IPS-15b (cell line): ENCODE measurements at regions not wholly inside any gene's neighbourhood (a gene's known extent, or its start where the extent isn't known, plus 50 kb on each side); places are given as distances from the start of the nearest gene placed in this dataset.

Experiments used
- H3K27me3 ChIP-seq: one replicate; pipeline ENCODE4 v1.6.1; 2013; ENCODE audit warnings: low read length; ENCODE audit not compliant: control insufficient read depth, insufficient read depth
- H3K36me3 ChIP-seq: one replicate; pipeline ENCODE4 v1.6.1; 2013; ENCODE audit warnings: low read length; ENCODE audit not compliant: control insufficient read depth, insufficient read depth
- H3K4me1 ChIP-seq: one replicate; pipeline ENCODE4 v1.6.1; 2013; ENCODE audit warnings: mild to moderate bottlenecking, low read length; ENCODE audit not compliant: control insufficient read depth, insufficient read depth
- H3K4me3 ChIP-seq: one replicate; pipeline ENCODE4 v1.5.1; 2013; ENCODE audit warnings: low read depth, low read length
- H3K9ac ChIP-seq: one replicate; pipeline ENCODE4 v1.6.1; 2013; ENCODE audit warnings: low read depth, mild to moderate bottlenecking, low read length
- H3K9me3 ChIP-seq: one replicate; pipeline ENCODE4 v1.6.1; 2013; ENCODE audit warnings: mild to moderate bottlenecking, low read length; ENCODE audit not compliant: control insufficient read depth, insufficient read depth

DNA sequence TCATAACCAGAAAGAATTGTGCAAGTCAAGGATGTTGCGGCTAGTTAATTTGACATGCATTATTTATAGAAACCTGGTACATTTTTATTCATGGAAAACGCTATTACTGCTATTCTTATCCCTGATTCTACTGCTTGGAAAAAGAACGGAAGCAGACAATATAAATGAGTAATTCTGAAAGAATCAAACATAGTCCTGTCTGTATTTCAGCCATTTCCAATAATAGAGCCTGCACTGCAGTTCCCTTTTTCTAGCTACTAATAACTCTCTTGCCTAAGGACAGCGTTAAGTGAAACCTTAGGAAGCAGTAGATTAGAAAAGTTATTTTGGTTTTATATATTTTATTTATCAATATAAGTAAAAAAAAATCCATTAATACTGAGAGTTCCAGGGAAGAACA is 414.9 kb downstream of the CYLC2 start:
- Histone ChIP-seq H3K4me3 (no peak overlapping the region), H3K27me3 (no peaks in the 10 kb centered on the region), H3K36me3 (no peaks in the 10 kb centered on the region), H3K4me1 (no peaks in the 10 kb centered on the region), H3K9me3 (no peaks in the 10 kb centered on the region), H3K9ac (no peak overlapping the region)

- Histone ChIP-seq H3K4me1 (no peaks in the 10 kb centered on the region), H3K9me3 (no peaks in the 10 kb centered on the region), H3K9ac (no peak overlapping the region), H3K4me3 (no peak overlapping the region), H3K27me3 (no peaks in the 10 kb centered on the region), H3K36me3 (no peaks in the 10 kb centered on the region)
Measured at GRCh38 chr9:103427696-103428095, 432.6 kb downstream of the CYLC2 start.

GRCh38 chr9:103430469-103430868 is 435.3 kb downstream of the CYLC2 start:
- H3K36me3 ChIP-seq: no peaks in the 10 kb centered on the region
- H3K9ac ChIP-seq: no peak overlapping the region
- H3K4me1 ChIP-seq: no peaks in the 10 kb centered on the region
- no peaks in the 10 kb centered on the region for H3K27me3 ChIP-seq
- no peak overlapping the region for H3K4me3 ChIP-seq
- no peaks in the 10 kb centered on the region for H3K9me3 ChIP-seq

DNA sequence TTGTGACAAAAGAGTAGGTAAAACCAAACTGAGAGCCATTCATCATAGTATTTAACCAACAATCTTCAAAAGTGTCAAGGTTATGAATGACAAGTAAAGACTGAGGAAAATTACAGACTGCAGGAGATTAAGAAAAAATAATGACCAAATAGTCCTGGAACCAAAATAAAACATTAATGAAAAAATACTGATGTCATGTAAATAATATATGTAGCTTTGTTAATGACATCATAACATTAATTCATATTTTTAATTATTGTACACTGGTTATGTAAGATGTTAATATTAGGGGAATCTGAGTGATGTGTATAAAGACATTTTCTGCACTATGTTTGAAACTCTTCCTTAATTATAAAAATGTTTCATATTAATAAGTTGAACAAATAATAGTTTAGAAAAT is 436.7 kb downstream of the CYLC2 start:
- H3K4me1 ChIP-seq: no peaks in the 10 kb centered on the region
- H3K36me3 ChIP-seq: no peaks in the 10 kb centered on the region
- H3K4me3 ChIP-seq: no peak overlapping the region
- no peaks in the 10 kb centered on the region for H3K27me3 ChIP-seq
- H3K9me3 ChIP-seq: no peaks in the 10 kb centered on the region
- no peak overlapping the region for H3K9ac ChIP-seq

- no peak overlapping the region for H3K9ac ChIP-seq
- peaks cover 4% of the 10 kb centered on the region for H3K9me3 ChIP-seq
- no peaks in the 10 kb centered on the region for H3K27me3 ChIP-seq
- H3K4me3 ChIP-seq: no peak overlapping the region
- H3K36me3 ChIP-seq: no peaks in the 10 kb centered on the region
- H3K4me1 ChIP-seq: no peaks in the 10 kb centered on the region
Measured at GRCh38 chr9:103444176-103444575, 449.0 kb downstream of the CYLC2 start.

DNA sequence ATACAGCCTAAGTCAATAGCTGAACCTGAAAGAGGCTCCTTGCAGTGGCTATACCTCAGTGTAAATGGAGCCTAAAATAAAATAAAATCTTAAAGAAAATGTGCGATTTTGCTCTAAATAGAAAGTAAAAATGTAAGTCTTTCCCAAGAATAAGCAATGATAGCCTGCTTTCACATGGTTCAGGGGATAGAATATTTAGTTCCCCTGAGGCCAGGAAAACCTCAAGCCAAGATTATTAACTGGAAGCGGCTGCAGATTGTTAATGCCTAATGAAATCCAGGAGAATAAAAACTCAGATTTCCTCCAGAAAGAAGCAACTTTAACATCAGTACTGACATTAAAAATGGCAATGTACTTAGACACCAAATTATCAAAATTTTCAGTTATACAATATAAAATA is 463.7 kb downstream of the CYLC2 start:
- H3K9me3 ChIP-seq: no peaks in the 10 kb centered on the region

DNA sequence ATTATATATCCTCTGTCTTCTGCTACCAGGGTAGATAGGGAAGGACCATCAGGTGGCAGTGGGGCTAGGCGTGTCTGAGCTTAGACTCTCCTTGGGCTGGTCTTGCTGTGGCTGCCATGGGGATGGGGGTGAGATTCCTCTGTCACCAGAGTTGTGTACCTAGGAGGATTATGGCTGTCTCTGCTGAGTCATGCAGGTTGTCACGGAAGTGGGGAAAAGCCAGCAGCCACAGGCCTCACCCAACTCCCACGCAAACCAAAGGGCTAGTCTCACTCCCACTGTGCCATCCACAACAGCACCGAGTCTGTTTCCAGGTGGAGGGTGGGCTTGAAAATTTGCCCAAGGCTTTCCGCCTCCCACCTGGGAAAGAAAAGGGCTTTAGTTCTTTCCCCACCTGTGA is 476.1 kb downstream of the CYLC2 start:
- Histone ChIP-seq H3K9ac (no peak overlapping the region), H3K36me3 (no peaks in the 10 kb centered on the region), H3K4me1 (no peaks in the 10 kb centered on the region), H3K27me3 (no peaks in the 10 kb centered on the region), H3K4me3 (no peak overlapping the region), H3K9me3 (no peaks in the 10 kb centered on the region)

More for the DNA sequence above, 463.7 kb downstream of the CYLC2 start:
- no peaks in the 10 kb centered on the region for H3K36me3 ChIP-seq
- H3K9ac ChIP-seq: no peak overlapping the region
- H3K4me1 ChIP-seq: no peaks in the 10 kb centered on the region
- H3K4me3 ChIP-seq: no peak overlapping the region
- H3K27me3 ChIP-seq: no peaks in the 10 kb centered on the region

DNA sequence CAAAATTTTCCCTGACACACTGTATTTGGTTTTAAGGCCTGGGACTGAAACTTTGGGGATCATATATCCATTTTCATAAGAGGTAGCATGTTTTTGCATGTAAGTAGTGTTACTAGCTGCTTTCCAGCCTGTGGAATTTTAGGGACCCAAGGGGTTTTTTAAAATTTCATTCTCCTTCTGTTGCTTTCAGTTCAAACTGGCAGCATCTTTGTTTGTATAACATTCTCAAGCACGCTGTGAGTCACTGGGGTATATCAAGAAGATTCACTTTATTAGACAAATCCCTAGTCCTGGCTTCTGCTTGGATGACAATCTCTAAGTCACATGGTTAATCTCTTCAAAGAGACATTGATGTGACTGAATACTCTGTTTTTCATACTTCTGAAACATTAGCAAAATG is 479.0 kb downstream of the CYLC2 start:
- Histone ChIP-seq H3K9me3 (no peaks in the 10 kb centered on the region), H3K27me3 (no peaks in the 10 kb centered on the region), H3K36me3 (no peaks in the 10 kb centered on the region), H3K4me1 (no peaks in the 10 kb centered on the region), H3K4me3 (no peak overlapping the region), H3K9ac (no peak overlapping the region)

- Histone ChIP-seq H3K9ac (no peak overlapping the region), H3K4me1 (no peaks in the 10 kb centered on the region), H3K27me3 (no peaks in the 10 kb centered on the region), H3K36me3 (peaks cover 2% of the 10 kb centered on the region), H3K9me3 (no peaks in the 10 kb centered on the region), H3K4me3 (no peak overlapping the region)
Measured at GRCh38 chr9:103483471-103484096, 488.5 kb downstream of the CYLC2 start.

DNA sequence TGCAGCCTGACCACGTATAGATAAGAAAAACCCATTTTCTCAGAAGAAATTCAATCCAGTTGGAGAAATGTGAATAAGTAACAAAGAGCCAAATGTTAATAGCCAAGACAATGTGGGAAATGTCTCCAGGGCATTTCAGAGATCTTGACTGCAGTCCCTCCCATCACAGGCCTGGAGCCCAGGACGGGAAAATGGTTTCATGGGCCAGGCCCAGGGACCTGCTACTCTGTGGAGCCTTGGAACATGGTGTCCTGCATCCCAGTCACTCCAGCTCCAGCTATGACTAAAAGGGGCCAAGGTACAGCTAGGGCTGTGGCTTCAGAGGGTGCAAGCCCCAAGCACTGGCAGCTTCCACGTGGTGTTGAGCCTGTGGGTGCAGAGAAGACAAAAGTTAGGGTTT is 490.0 kb downstream of the CYLC2 start:
- no peak overlapping the region for H3K9ac ChIP-seq
- H3K4me1 ChIP-seq: no peaks in the 10 kb centered on the region
- no peaks in the 10 kb centered on the region for H3K27me3 ChIP-seq
- no peaks in the 10 kb centered on the region for H3K9me3 ChIP-seq
- H3K36me3 ChIP-seq: peaks cover 2% of the 10 kb centered on the region
- H3K4me3 ChIP-seq: no peak overlapping the region

- Histone ChIP-seq H3K4me3 (no peak overlapping the region), H3K36me3 (no peaks in the 10 kb centered on the region), H3K9me3 (no peaks in the 10 kb centered on the region), H3K4me1 (no peaks in the 10 kb centered on the region), H3K27me3 (no peaks in the 10 kb centered on the region), H3K9ac (no peak overlapping the region)
Measured at GRCh38 chr9:103514767-103515166, 519.6 kb downstream of the CYLC2 start.

DNA sequence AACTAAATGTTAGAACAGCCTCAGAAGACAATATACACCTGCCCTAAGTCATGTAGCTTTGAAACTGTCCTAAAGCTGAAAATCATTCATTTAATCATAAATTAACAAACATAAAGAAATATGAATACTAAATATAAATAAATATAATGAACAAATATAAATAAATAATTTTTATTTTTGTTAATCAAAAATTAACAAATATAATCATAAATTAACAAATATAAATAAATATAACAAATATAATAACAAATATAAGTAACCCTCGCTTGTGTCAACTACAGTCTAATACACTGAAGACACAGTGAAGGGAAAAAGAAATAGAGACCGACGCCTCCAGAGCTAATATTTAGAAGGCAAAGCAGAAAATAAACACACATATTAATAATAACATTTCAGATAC is 527.3 kb downstream of the CYLC2 start:
- H3K27me3 ChIP-seq: no peaks in the 10 kb centered on the region
- no peaks in the 10 kb centered on the region for H3K4me1 ChIP-seq
- no peak overlapping the region for H3K9ac ChIP-seq
- no peaks in the 10 kb centered on the region for H3K9me3 ChIP-seq
- no peak overlapping the region for H3K4me3 ChIP-seq
- H3K36me3 ChIP-seq: no peaks in the 10 kb centered on the region
